Cardiac fibroblast (primary cell): ENCODE measurements at regions not wholly inside any gene's neighbourhood (a gene's known extent, or its start where the extent isn't known, plus 50 kb on each side); places are given as distances from the start of the nearest gene placed in this dataset.

ENCODE experiments used
- DNase-seq, 2 donors: peaks; one replicate each; pipeline versions ENCODE4 v3.0.0 to v3.0.0-alpha.2; 2010; ENCODE audit warnings: low read depth in 2 of 2
- H3K4me3 ChIP-seq, 2 donors: replicated peaks in 1 of 2; 1 replicate in 1 of 2; 2 replicates in 1 of 2; pipeline ENCODE4 v1.5.1; 2011; ENCODE audit warnings: low read depth in 2 of 2, low read length in 2 of 2, mild to moderate bottlenecking in 2 of 2, moderate library complexity in 1 of 2
- TF ChIP-seq, protein P1 (sequence below): IDR thresholded peaks from one replicate; pipeline ENCODE4 v1.5.1; 2011; ENCODE audit warnings: low read depth, mild to moderate bottlenecking, low read length, inconsistent platforms

DNA sequence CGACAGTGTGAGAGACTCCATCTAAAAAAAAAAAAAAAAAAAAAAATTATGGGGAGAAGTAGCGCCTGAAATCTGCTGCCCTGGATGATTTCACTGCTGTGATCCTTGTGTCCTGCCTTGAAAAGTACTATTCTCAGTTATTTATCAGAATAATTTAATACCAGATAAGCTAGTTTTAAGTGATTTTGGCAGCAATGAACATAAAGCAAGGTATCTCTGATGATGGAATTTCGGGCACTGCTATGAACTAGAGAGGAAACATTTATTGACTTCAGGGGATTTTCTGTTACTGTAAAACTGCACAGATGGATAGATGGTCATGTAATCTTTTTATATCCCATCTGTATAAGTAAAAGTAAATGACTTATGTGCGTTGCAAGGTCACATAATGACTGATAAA is 619.1 kb upstream of the ANKRD30A start:
- H3K4me3 ChIP-seq, result no peak overlapping the region
- TF ChIP-seq, protein P1, sequence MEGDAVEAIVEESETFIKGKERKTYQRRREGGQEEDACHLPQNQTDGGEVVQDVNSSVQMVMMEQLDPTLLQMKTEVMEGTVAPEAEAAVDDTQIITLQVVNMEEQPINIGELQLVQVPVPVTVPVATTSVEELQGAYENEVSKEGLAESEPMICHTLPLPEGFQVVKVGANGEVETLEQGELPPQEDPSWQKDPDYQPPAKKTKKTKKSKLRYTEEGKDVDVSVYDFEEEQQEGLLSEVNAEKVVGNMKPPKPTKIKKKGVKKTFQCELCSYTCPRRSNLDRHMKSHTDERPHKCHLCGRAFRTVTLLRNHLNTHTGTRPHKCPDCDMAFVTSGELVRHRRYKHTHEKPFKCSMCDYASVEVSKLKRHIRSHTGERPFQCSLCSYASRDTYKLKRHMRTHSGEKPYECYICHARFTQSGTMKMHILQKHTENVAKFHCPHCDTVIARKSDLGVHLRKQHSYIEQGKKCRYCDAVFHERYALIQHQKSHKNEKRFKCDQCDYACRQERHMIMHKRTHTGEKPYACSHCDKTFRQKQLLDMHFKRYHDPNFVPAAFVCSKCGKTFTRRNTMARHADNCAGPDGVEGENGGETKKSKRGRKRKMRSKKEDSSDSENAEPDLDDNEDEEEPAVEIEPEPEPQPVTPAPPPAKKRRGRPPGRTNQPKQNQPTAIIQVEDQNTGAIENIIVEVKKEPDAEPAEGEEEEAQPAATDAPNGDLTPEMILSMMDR, result no peak
- no peak for DNase-seq

DNA sequence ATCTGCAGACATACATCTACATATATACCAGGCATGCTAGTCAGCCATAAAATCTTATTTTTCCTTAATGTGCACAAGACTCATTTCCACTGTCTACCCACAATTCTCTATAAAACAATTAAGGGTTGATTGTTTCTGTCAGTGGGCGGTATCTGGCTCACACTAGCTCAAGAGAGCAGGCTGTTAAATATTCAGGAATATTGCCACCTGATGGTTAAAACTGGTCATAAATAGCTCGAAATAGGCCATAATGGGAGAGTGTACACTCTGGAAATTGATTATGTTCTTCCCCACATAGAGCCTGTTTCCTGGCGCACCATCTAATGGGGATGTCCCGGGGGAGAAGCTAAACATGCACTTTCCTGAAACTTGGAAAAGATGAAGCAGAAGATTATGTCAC is 620.6 kb upstream of the ANKRD30A start:
- TF ChIP-seq, protein P1, result peak; percentile 13
- peak; percentile 40 to 45 for DNase-seq
- H3K4me3 ChIP-seq, result no peak overlapping the region

DNA sequence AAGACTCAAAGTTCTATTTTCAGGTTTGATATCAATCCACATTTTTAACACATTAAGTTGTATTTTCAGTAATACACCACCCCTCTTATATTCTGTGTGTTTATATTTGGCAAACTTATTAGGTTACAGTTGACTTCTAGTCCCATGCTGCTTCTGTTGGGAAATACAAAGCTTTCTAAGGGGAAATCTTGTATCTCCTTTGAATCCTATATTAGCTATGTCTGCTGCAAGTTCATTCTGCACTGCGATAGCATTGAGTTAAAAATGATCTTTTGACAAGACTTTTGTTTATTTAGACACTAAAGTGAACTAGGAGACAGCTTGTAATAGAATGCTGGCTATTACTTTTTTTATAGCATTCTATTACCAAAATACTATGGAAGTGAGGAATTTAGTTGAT is 625.1 kb upstream of the ANKRD30A start:
- TF ChIP-seq, protein P1, result no peak
- H3K4me3 ChIP-seq, result no peak overlapping the region
- DNase-seq, result no peak

DNA sequence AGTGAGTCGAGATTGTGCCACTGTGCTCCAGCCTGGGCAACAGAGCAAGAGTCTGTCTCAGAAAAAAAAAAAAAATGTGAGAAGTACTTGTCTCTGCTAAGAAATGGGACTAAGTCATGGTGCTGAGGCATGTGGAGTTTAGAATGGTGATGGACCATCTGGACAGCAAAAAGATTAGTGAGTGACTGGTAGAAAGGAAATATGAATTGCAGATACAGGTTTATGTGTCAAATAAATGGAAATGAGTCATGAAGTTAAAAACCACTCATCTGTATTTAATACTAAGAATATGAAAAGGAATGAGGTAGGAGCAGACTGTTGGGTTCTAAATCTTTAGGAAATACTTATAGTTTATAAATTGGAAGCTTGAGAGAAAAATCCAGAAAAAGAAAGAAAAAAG is 625.7 kb upstream of the ANKRD30A start:
- no peak overlapping the region for H3K4me3 ChIP-seq
- TF ChIP-seq, protein P1, result no peak
- DNase-seq, result no peak

DNA sequence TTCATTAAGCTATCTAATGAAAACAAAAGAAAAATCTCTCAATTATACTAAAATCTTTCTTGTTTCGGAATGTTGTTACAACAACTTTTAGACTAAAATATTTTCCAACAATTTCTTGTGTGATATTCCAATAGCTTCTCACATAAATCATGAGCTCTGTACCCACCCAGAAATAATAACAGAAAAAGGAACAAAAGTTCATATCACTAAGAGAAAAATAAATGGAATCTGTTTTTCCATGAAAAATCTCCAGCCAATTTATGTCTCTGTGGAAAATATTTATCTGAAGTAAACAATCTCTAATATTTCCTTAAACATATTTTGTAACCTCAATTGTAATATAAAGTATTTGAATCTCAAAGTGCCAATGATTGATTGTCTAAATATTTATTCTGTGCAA is 628.6 kb upstream of the ANKRD30A start:
- H3K4me3 ChIP-seq, result no peak overlapping the region
- TF ChIP-seq, protein P1, result no peak
- no peak for DNase-seq

DNA sequence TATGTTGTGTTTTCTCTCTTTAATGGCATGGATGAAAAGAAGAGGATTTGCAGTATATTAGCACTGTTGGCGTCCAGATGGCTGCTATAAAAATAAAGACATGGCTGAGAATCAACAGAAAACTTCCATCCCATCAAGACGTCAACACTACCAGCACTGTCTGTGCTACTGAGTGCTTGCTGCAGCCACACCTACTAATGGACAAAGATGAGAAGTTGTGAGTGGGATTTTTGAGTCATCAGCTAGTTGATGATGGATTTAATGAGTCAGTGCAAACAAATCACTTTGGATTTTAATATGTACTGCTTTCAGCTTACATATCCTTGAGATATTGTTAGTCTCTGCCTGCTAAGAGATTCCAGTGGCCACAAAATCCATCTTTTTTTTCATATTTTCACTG is 631.0 kb upstream of the ANKRD30A start:
- H3K4me3 ChIP-seq, result no peak overlapping the region
- TF ChIP-seq, protein P1, result no peak
- DNase-seq, result peak; percentile 72 to 90

DNA sequence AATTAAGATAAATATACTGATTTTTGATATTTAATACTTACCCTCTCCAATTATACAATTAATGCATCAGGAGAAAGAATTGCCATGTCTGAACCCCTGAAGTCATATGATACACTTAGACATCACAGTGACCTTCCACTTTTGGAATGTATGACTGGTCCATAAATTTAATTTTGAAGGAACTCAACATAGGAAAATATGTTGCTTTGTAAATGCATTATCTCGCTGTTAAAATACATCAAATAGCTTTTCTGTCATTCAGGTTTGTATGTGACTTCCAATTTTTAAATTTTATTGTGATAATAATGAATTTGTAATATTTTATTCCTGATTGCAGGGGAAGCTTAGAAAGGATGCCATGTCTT is 631.9 kb upstream of the ANKRD30A start:
- TF ChIP-seq, protein P1, result no peak
- H3K4me3 ChIP-seq, result no peak overlapping the region
- peak; percentile 10 to 83 for DNase-seq
